ENCODE measurements at regions not wholly inside any gene's neighbourhood (a gene's known extent, or its start where the extent isn't known, plus 50 kb on each side); places are given as distances from the start of the nearest gene placed in this dataset.

- no TSS peak for BruUV-seq (replicated peaks)
- Histone ChIP-seq H3K79me2 (ENCODE audit: insufficient read depth, low read length) (no peaks in the 10 kb centered on the region), H3K36me3 (replicated peaks in 1 of 2; ENCODE audit: control insufficient read depth in 1 of 2, insufficient read depth in 2 of 2, low read length in 2 of 2) (no peaks in the 10 kb centered on the region), H3K4me2 (ENCODE audit: low read depth, low read length) (no peak overlapping the region), H3K27ac (ENCODE audit: extremely low read length, insufficient read depth, low read length) (no peak overlapping the region), H3K27me3 (ENCODE audit: control insufficient read depth in 1 of 2, insufficient read depth in 2 of 2, low read length in 2 of 2) (no peaks in the 10 kb centered on the region), H3K9ac (ENCODE audit: insufficient read depth, low read depth, low read length) (no peak overlapping the region), H3K4me1 (ENCODE audit: insufficient read depth, low read length) (no peaks in the 10 kb centered on the region), H4K20me1 (ENCODE audit: insufficient read depth, low read length) (no peaks in the 10 kb centered on the region), H3K9me3 (ENCODE audit: low read length) (no peaks in the 10 kb centered on the region), H2AFZ (ENCODE audit: low read length) (no peak overlapping the region), H3K4me3 (replicated peaks in 1 of 3; ENCODE audit: insufficient read depth in 1 of 3, low read depth in 2 of 3, low read length in 3 of 3) (no peak overlapping the region)
- in situ Hi-C loops (cut with HindIII; ENCODE audit: extremely low pct_ligation_motif_present, low pct_unique_long_range_greater_than_20kb): no loop called here
- ChIA-PET POLR2A (no interaction called here), CTCF (ENCODE audit: low intra/inter-chr PET ratio, low total read pairs) (no interaction called here)
- FAIRE-seq (no peak), DNase-seq (ENCODE audit: low spot score) (no peak), ATAC-seq (no peak)
- intact Hi-C loops (cut with micrococcal nuclease; ENCODE audit: unreplicated experiment): no loop called here
- WGBS (ENCODE audit: low lambda C conversion rate): 3% methylated on average over 2 of the region's 2 CpGs
- TF ChIP-seq MAFF (IDR thresholded peaks at IDR 0.05; ENCODE audit: low read depth, low read length) (peak; percentile 52), MAFK (conservative IDR thresholded peaks at IDR 0.05 in 1 of 2, IDR thresholded peaks at IDR 0.05 in 1 of 2; ENCODE audit: low read length in 2 of 2) (peak; percentile 49 to 54; a peak in 3 of 4 replicates), HIVEP1 (CRISPR knock-in tag; IDR thresholded peaks at IDR 0.05) (no peak)
Observed at GRCh38 chr3:162770551-162770950, 1273.9 kb downstream of the OTOL1 start.

GRCh38 chr3:162774613-162775100 lies 1278.0 kb downstream of the OTOL1 start:
- Histone ChIP-seq H3K9me3 (ENCODE audit: low read length) (no peaks in the 10 kb centered on the region), H3K79me2 (ENCODE audit: insufficient read depth, low read length) (no peaks in the 10 kb centered on the region), H4K20me1 (ENCODE audit: insufficient read depth, low read length) (no peaks in the 10 kb centered on the region), H3K27ac (ENCODE audit: extremely low read length, insufficient read depth, low read length) (no peak overlapping the region), H3K36me3 (replicated peaks in 1 of 2; ENCODE audit: control insufficient read depth in 1 of 2, insufficient read depth in 2 of 2, low read length in 2 of 2) (no peaks in the 10 kb centered on the region), H3K4me2 (ENCODE audit: low read depth, low read length) (no peak overlapping the region), H3K27me3 (ENCODE audit: control insufficient read depth in 1 of 2, insufficient read depth in 2 of 2, low read length in 2 of 2) (no peaks in the 10 kb centered on the region), H3K4me1 (ENCODE audit: insufficient read depth, low read length) (no peaks in the 10 kb centered on the region), H3K9ac (ENCODE audit: insufficient read depth, low read depth, low read length) (no peak overlapping the region), H2AFZ (ENCODE audit: low read length) (no peak overlapping the region), H3K4me3 (replicated peaks in 1 of 3; ENCODE audit: insufficient read depth in 1 of 3, low read depth in 2 of 3, low read length in 3 of 3) (no peak overlapping the region)
- CTCF ChIA-PET (ENCODE audit: low intra/inter-chr PET ratio, low total read pairs): no interaction called here
- intact Hi-C loops (cut with micrococcal nuclease; ENCODE audit: unreplicated experiment) (no loop called here), in situ Hi-C loops (cut with HindIII; ENCODE audit: extremely low pct_ligation_motif_present, low pct_unique_long_range_greater_than_20kb) (no loop called here)
- WGBS (ENCODE audit: low lambda C conversion rate): 4% methylated on average over 1 of the region's 1 CpG
- no TSS peak for BruUV-seq (replicated peaks)
- TF ChIP-seq NFRKB (IDR thresholded peaks at IDR 0.05) (no peak), PHF8 (CRISPR knock-in tag; IDR thresholded peaks at IDR 0.05) (no peak)
- no peak for FAIRE-seq
- ATAC-seq: no peak
- no peak for DNase-seq (ENCODE audit: low spot score)
- POLR2A ChIA-PET: no interaction called here

Measured in HepG2 (cell line).